ENCODE measurements at regions not wholly inside any gene's neighbourhood (a gene's known extent, or its start where the extent isn't known, plus 50 kb on each side); places are given as distances from the start of the nearest gene placed in this dataset.

DNA sequence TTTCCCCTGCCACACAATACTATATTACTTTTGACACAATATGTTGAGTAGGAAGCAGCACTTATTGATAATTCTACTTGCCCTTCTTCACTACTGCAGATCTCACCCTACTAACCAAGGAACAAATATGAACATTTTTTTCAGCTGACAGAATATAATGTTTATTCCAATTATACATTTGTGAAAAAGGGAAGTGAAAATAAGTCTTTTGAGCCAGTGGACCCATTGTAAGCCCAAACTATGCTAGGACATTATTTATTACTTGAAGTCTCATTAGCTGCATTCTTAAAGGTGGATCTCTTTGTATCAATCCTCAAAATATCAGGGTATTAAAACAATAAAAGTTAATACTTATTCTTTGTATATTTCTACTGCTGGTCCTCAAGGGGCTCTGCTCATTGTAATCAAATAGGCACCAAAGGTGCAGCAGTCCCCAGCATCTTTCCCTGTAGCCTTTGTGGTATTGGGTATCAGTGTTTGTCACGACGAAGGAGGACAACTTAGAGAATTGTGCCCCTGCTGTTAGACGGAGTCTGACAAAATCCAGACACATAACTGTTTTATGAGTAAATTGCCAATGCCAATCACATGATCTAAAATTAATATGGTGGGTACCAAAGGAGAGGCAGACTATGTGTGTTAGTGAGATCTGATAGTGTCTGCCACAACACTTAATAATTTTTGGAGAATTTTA, 453.5 kb upstream of the CDH9 start:
- no peak for ATAC-seq (ENCODE audit: low read depth)
- no peak for TF ChIP-seq CTCF (IDR thresholded peaks at IDR 0.05; ENCODE audit: poor library complexity, severe bottlenecking)
- Histone ChIP-seq H3K9me3 (ENCODE audit: severe bottlenecking) (no peaks in the 10 kb centered on the region), H3K27ac (ENCODE audit: poor library complexity, severe bottlenecking) (no peak overlapping the region), H3K36me3 (ENCODE audit: low read depth) (no peaks in the 10 kb centered on the region), H3K4me1 (ENCODE audit: insufficient read depth, poor library complexity, severe bottlenecking) (peaks cover 10% of the 10 kb centered on the region), H3K27me3 (ENCODE audit: insufficient read depth, poor library complexity, severe bottlenecking) (no peaks in the 10 kb centered on the region), H3K4me3 (ENCODE audit: severe bottlenecking) (no peak overlapping the region)
- DNase-seq (ENCODE audit: low spot score) = no peak

GRCh38 chr5:27491047-27491446, 452.7 kb upstream of the CDH9 start:
- H3K36me3 ChIP-seq (ENCODE audit: low read depth) = no peaks in the 10 kb centered on the region
- ATAC-seq (ENCODE audit: low read depth) = no peak
- H3K4me1 ChIP-seq (ENCODE audit: insufficient read depth, poor library complexity, severe bottlenecking) = peaks cover 10% of the 10 kb centered on the region
- H3K27me3 ChIP-seq (ENCODE audit: insufficient read depth, poor library complexity, severe bottlenecking) = no peaks in the 10 kb centered on the region
- no peak overlapping the region for H3K27ac ChIP-seq (ENCODE audit: poor library complexity, severe bottlenecking)
- no peak for DNase-seq (ENCODE audit: low spot score)
- no peak for TF ChIP-seq CTCF (IDR thresholded peaks at IDR 0.05; ENCODE audit: poor library complexity, severe bottlenecking)
- no peak overlapping the region for H3K4me3 ChIP-seq (ENCODE audit: severe bottlenecking)
- H3K9me3 ChIP-seq (ENCODE audit: severe bottlenecking) = no peaks in the 10 kb centered on the region

GRCh38 chr5:27489701-27490100, 451.3 kb upstream of the CDH9 start:
- Histone ChIP-seq H3K27me3 (ENCODE audit: insufficient read depth, poor library complexity, severe bottlenecking) (no peaks in the 10 kb centered on the region), H3K36me3 (ENCODE audit: low read depth) (no peaks in the 10 kb centered on the region)
- no peak for ATAC-seq (ENCODE audit: low read depth)

GRCh38 chr5:27482663-27483062, 444.3 kb upstream of the CDH9 start:
- Histone ChIP-seq H3K9me3 (ENCODE audit: severe bottlenecking) (no peaks in the 10 kb centered on the region), H3K4me1 (ENCODE audit: insufficient read depth, poor library complexity, severe bottlenecking) (no peaks in the 10 kb centered on the region), H3K27me3 (ENCODE audit: insufficient read depth, poor library complexity, severe bottlenecking) (no peaks in the 10 kb centered on the region), H3K36me3 (ENCODE audit: low read depth) (no peaks in the 10 kb centered on the region; the same call in 1 of the 2 replicates), H3K4me3 (ENCODE audit: severe bottlenecking) (no peak overlapping the region), H3K27ac (ENCODE audit: poor library complexity, severe bottlenecking) (no peak overlapping the region)
- DNase-seq (ENCODE audit: low spot score) (no peak), ATAC-seq (ENCODE audit: low read depth) (no peak)
- no peak for TF ChIP-seq CTCF (IDR thresholded peaks at IDR 0.05; ENCODE audit: poor library complexity, severe bottlenecking)

More at GRCh38 chr5:27489701-27490100, 451.3 kb upstream of the CDH9 start:
- Histone ChIP-seq H3K27ac (ENCODE audit: poor library complexity, severe bottlenecking) (no peak overlapping the region), H3K4me3 (ENCODE audit: severe bottlenecking) (no peak overlapping the region), H3K9me3 (ENCODE audit: severe bottlenecking) (no peaks in the 10 kb centered on the region), H3K4me1 (ENCODE audit: insufficient read depth, poor library complexity, severe bottlenecking) (peaks cover 4% of the 10 kb centered on the region)
- no peak for DNase-seq (ENCODE audit: low spot score)
- no peak for TF ChIP-seq CTCF (IDR thresholded peaks at IDR 0.05; ENCODE audit: poor library complexity, severe bottlenecking)

DNA sequence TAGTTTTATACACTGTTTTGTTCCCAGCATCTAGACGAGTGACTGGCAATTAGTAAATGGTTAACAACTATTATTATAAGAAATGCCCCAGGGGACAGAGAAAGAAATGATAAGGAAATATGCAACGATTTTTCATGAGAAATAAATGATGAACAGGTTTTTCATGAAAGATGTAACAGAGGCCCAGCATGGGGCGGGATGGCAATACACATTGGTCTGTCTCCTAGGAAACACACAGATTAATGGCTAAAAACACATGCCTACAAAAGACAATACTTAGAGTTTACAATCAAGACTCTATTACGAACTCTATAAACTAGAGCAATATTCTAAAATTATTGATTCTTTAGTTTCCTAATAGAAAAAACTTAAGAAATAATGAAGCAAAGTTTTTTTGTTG, 441.5 kb upstream of the CDH9 start:
- Histone ChIP-seq H3K4me1 (ENCODE audit: insufficient read depth, poor library complexity, severe bottlenecking) (no peaks in the 10 kb centered on the region), H3K4me3 (ENCODE audit: severe bottlenecking) (no peak overlapping the region), H3K27ac (ENCODE audit: poor library complexity, severe bottlenecking) (no peak overlapping the region), H3K27me3 (ENCODE audit: insufficient read depth, poor library complexity, severe bottlenecking) (no peaks in the 10 kb centered on the region), H3K9me3 (ENCODE audit: severe bottlenecking) (peaks cover 10% of the 10 kb centered on the region), H3K36me3 (ENCODE audit: low read depth) (no peaks in the 10 kb centered on the region; the same call in 1 of the 2 replicates)
- TF ChIP-seq CTCF (IDR thresholded peaks at IDR 0.05; ENCODE audit: poor library complexity, severe bottlenecking) = no peak
- ATAC-seq (ENCODE audit: low read depth) (no peak), DNase-seq (ENCODE audit: low spot score) (no peak)
